ENCODE measurements at regions not wholly inside any gene's neighbourhood (a gene's known extent, or its start where the extent isn't known, plus 50 kb on each side); places are given as distances from the start of the nearest gene placed in this dataset.

- TF ChIP-seq CTCF (IDR thresholded peaks at IDR 0.05): no peak
- TF ChIP-seq POLR2A (IDR thresholded peaks at IDR 0.05): no peak
Measured at GRCh38 chr2:173773076-173773475, 192.1 kb downstream of the SP3 start.

All from transverse colon (tissue), 3 donors.